Keratinocyte (primary cell): ENCODE measurements at regions not wholly inside any gene's neighbourhood (a gene's known extent, or its start where the extent isn't known, plus 50 kb on each side); places are given as distances from the start of the nearest gene placed in this dataset.

Source experiments
- CTCF ChIP-seq, 3 experiments: IDR thresholded peaks in 1 of 3; conservative IDR thresholded peaks in 1 of 3; optimal IDR thresholded peaks in 1 of 3; 2 replicates in 2 of 3; 3 replicates in 1 of 3; pipeline versions ENCODE3 to v1.5.1; 2011; ENCODE audit warnings: low read length in 3 of 3, mild to moderate bottlenecking in 3 of 3, moderate library complexity in 2 of 3, control low read depth in 1 of 3, inconsistent platforms in 1 of 3; ENCODE audit not compliant: insufficient read depth in 2 of 3; ENCODE audit errors: extremely low read depth in 1 of 3
- EZH2 ChIP-seq: IDR thresholded peaks from one replicate; pipeline ENCODE4 v1.6.1; 2012; ENCODE audit warnings: inconsistent platforms, mild to moderate bottlenecking, low read length, moderate library complexity

GRCh38 chr1:8217011-8217711, 100.8 kb upstream of the SLC45A1 start:
- TF ChIP-seq CTCF (optimal IDR thresholded peaks at IDR 0.05 in 1 of 3, IDR thresholded peaks at IDR 0.05 in 1 of 3, conservative IDR thresholded peaks at IDR 0.05 in 1 of 3; ENCODE audit: extremely low read depth in 1 of 3, insufficient read depth in 2 of 3, low read length in 3 of 3) = no peak
- no peak for TF ChIP-seq EZH2
